Head of caudate nucleus (tissue), 42 donors: ENCODE measurements at regions not wholly inside any gene's neighbourhood (a gene's known extent, or its start where the extent isn't known, plus 50 kb on each side); places are given as distances from the start of the nearest gene placed in this dataset.

ENCODE experiments used
- DNase-seq, 42 donors: peaks; one replicate each; pipeline versions ENCODE4 v3.0.0 to v3.0.0-alpha.2; 2020 to 2021; ENCODE audit warnings: mixed read lengths in 7 of 42
- intact Hi-C: fragments of 100-400 bp; cut with DNase I; formaldehyde crosslinking; loops from one replicate; pipeline ENCODE4 v1.15.0; 2022

- intact Hi-C loops = no loop called here
- DNase-seq = no peak
These were observed 1093.0 kb upstream of the GYPC start for GRCh38 chr2:125562924-125563323.

- DNase-seq = no peak
- intact Hi-C loops = no loop called here
These were observed 1091.5 kb upstream of the GYPC start for GRCh38 chr2:125564471-125564870.

GRCh38 chr2:125566422-125566821 is 1089.5 kb upstream of the GYPC start:
- intact Hi-C loops = no loop called here
- no peak for DNase-seq

GRCh38 chr2:125567100-125567499 is 1088.9 kb upstream of the GYPC start:
- intact Hi-C loops = no loop called here
- no peak for DNase-seq

- intact Hi-C loops = no loop called here
- DNase-seq = no peak
These were observed 1083.3 kb upstream of the GYPC start for GRCh38 chr2:125572660-125573059.

- intact Hi-C loops = no loop called here
- DNase-seq = no peak
These were observed 1082.5 kb upstream of the GYPC start for GRCh38 chr2:125573432-125573831.

- intact Hi-C loops = no loop called here
- no peak for DNase-seq
These were observed 1079.4 kb upstream of the GYPC start for GRCh38 chr2:125576558-125576957.

- DNase-seq = no peak
- intact Hi-C loops = no loop called here
These were observed 1074.4 kb upstream of the GYPC start for GRCh38 chr2:125581557-125581956.

GRCh38 chr2:125582516-125582915 is 1073.4 kb upstream of the GYPC start:
- no peak for DNase-seq
- intact Hi-C loops = no loop called here

GRCh38 chr2:125584732-125585131 is 1071.2 kb upstream of the GYPC start:
- intact Hi-C loops = no loop called here
- no peak for DNase-seq

- intact Hi-C loops = no loop called here
- DNase-seq = no peak
These were observed 1067.2 kb upstream of the GYPC start for GRCh38 chr2:125588780-125589179.

- intact Hi-C loops = no loop called here
- no peak for DNase-seq
These were observed 1064.0 kb upstream of the GYPC start for GRCh38 chr2:125591954-125592353.

GRCh38 chr2:125593036-125593435 is 1062.9 kb upstream of the GYPC start:
- no peak for DNase-seq
- intact Hi-C loops = no loop called here

- no peak for DNase-seq
- intact Hi-C loops = no loop called here
These were observed 1059.3 kb upstream of the GYPC start for GRCh38 chr2:125596612-125597011.

GRCh38 chr2:125615438-125615837 is 1040.5 kb upstream of the GYPC start:
- intact Hi-C loops = no loop called here
- DNase-seq = no peak

GRCh38 chr2:125630377-125630776 is 1025.6 kb upstream of the GYPC start:
- intact Hi-C loops = no loop called here

GRCh38 chr2:125634662-125635061 is 1021.3 kb upstream of the GYPC start:
- no peak for DNase-seq
- intact Hi-C loops = no loop called here

More at GRCh38 chr2:125630377-125630776, 1025.6 kb upstream of the GYPC start:
- DNase-seq = no peak

- intact Hi-C loops = no loop called here
- no peak for DNase-seq
These were observed 1017.6 kb upstream of the GYPC start for GRCh38 chr2:125638345-125638744.

- intact Hi-C loops = no loop called here
- DNase-seq = no peak
These were observed 1013.9 kb upstream of the GYPC start for GRCh38 chr2:125642032-125642431.

GRCh38 chr2:125643128-125643527 is 1012.8 kb upstream of the GYPC start:
- intact Hi-C loops = no loop called here

GRCh38 chr2:125643585-125643984 is 1012.4 kb upstream of the GYPC start:
- no peak for DNase-seq
- intact Hi-C loops = no loop called here

More at GRCh38 chr2:125643128-125643527, 1012.8 kb upstream of the GYPC start:
- no peak for DNase-seq

GRCh38 chr2:125644257-125644656 is 1011.7 kb upstream of the GYPC start:
- no peak for DNase-seq
- intact Hi-C loops = no loop called here
